ENCODE measurements at regions not wholly inside any gene's neighbourhood (a gene's known extent, or its start where the extent isn't known, plus 50 kb on each side); places are given as distances from the start of the nearest gene placed in this dataset.

DNA sequence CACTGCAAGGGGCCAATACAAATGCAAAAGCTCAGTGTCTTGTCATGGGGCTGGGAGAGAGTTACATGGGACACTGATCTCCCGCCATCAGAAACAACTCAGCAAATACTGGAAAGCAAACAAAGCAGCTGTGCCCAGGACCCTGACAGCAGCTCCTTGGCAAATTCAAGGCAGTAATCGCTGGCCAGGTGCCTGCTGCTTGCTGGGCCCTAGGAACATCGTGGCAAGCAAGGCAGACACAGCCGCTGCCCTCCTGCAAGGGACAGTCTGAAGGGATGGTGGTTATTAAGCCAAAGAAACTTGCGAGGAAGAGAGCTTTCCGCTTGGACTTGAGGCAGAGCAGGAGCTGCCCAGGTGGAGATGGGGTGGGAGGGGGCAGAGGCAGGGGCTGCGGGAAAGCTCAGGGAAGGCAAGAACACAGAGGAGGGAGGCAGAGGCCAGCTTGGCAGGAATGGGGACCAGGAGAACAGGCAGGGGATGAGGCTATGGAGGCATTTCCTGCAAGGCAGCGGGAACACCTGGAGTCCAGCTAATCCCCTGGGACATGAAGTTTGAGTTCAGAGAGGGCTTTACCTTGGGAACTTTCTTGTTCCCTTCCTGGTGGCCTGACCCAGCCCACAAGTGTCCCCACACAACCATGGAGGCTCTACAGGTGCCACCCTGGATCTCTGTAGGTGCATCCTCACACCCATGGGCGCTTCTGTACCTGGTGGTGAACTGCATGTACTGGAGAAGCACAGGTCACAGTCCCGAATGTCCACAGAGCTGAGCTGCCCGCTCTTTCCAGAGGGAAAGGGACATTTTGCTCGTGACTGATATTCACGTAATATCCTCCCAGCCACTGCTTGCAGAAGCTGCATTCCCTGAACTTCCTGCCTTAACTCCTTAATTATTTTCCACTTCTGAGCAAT is 78.7 kb upstream of the ATP2B2 start:
- DNase-seq (ENCODE audit: low spot score) = no peak

DNA sequence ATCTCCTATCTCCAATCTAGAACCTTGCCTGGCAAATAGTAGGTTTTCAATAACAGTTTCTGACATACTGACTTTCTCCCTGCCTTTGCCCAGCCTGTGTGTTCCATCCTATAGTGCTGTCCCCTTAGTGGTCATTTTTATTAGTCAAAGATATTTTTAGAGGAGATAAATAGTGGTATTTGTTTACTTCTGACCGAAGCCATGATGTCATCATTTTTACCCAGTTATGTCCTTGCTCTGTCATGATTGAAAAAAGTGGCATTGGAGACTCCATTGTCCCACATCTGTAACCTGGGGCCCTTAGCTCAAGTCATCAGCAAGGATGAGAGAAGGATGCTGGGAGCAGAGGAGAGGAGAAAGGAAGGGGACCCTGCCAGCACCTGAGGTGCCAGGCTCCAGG is 80.6 kb upstream of the ATP2B2 start:
- DNase-seq (ENCODE audit: low spot score) = no peak

DNA sequence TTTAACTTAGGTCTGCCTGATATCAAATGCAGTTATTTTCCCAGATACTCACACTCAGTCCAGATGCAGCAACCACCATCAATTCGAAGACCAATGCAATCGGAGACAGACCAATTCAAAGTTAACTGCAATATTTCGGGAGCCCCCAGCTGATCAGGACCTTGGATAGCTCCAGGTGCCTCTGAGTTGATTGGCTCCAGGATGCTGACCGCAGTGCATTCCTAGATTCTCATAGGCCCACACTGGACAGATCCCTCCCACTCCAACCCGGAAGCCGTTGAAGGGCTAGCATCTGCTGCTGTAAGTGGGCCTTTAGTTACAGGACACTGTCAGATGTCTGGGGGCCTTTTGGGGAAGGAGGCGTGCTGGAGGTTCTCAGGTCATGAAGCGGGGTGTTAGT is 89.5 kb upstream of the ATP2B2 start:
- DNase-seq (ENCODE audit: low spot score) = peak; percentile 99

DNA sequence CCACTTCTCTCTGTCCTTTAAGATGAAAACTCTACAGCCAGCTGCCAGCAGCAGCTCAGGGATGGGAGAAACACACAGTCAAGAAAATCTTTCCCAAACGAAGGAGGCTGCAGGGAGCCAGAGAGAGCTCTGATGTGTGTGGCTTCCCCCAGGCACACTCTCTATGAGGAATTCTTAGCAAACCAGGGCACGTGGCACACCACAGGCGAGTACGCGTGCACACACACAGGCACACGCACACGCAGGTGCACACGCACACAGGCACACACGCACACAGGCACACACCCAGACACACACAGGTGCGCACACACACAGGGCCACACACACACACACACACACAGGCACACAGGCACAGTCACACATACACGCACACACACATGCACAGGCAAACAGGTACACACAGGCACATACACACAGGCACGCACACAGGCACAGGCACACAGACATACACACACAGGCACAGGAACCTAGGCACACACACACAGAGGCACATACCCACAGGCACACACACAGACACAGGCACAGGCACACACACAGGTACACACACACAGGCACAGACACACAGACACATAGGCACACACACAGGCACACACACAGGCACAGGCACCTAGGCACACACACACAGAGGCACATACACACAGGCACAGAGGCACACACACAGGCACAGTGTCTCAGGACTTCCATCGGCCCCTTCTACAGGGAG is 91.5 kb upstream of the ATP2B2 start:
- DNase-seq (ENCODE audit: low spot score) = no peak

DNA sequence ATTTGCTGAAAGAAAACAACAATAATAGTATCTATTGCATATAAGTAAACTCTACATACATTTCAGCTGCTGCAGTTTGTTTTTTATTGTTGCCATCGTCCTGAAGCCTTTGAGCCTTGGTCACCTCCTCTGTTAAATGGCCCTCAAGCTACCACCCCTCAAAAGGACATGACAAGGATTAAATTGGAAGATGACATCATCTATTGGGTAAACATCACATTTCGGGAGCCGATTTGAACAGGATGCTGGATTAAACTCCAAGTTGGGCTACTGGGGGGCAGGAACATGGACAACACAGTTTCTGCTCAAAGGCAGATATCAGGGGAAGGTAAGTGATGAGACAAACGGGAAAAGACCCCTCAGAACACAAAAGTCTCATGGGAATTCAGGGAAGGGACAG is 92.3 kb upstream of the ATP2B2 start:
- no peak for DNase-seq (ENCODE audit: low spot score)

GRCh38 chr3:10599017-10599416 is 93.6 kb upstream of the ATP2B2 start:
- DNase-seq (ENCODE audit: low spot score) = no peak

DNA sequence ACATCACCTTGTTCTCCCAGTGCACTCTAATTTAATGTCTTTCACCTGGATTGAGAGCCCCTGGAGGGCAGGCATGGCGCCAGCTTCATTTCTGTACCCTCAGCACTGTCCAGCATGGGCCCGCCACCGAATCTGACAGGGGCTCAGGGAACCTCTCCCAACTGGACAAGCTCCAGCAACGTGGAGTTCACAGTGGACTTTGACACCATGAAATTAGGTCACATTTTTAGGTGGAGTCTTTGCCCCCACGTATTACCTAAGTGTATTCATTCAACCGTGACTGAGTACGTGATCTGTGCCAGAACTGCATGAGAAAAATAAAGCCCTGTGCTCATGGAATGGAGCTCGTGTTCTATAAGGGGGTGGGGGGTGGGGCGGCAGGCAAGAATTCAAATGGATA is 94.1 kb upstream of the ATP2B2 start:
- DNase-seq (ENCODE audit: low spot score) = no peak

- no peak for DNase-seq (ENCODE audit: low spot score)
Observed at GRCh38 chr3:10600296-10600714, 94.9 kb upstream of the ATP2B2 start.

- no peak for DNase-seq (ENCODE audit: low spot score)
Observed at GRCh38 chr3:10600726-10601125, 95.3 kb upstream of the ATP2B2 start.

DNA sequence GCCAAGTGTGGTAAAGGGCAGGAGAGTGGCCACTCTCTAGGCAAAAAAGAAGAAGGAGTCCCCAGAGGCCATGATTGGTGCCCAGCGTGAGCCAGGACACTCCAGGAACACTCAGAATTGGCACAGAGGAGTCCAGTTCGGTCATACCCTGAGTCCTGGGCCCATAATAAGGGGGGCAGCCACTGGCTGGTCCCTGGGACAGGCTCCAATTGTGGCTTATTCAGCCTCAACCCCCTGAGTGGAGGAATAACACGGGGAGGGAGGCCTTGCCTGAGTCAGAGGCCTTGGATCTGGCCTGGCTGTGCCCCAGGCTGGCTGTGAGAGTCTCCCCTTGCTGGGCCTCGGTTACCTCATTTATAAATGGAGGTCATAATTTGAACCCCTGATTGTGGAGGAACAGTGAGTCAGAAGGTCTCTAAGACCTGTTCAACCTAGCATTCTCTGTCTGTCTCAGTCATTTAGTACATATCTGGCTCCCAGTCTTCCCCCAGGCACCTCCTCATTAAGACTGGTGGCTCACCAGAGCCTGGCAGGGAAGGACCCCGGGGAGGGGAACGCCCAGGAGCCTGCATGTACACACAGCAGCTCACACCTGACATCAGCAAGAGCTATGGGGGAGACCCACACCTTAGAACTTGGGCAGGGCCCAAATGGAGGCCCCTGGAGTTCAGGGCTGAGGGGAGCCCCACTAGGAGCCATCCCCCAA is 95.9 kb upstream of the ATP2B2 start:
- DNase-seq (ENCODE audit: low spot score) = no peak

- DNase-seq (ENCODE audit: low spot score) = no peak
Observed at GRCh38 chr3:10601857-10602230, 96.5 kb upstream of the ATP2B2 start.

DNA sequence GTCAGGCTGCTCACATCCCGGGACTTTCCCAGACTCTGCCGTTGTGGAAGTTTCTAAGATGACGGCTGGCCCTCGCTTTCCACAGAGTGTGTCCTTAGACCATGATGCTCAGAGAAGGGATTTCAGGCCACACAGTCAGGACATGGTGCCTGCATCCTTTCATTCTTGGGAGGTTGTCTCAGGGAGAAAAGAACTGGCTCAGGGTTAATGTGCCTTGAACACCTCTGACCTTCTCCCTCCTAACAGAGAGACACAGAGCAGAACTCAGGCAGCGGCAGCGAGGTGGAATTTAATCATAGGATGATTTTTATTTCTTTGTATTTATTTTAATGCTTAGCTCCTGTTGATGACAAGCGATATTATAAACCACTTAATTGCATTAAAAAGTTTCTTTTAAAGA is 96.9 kb upstream of the ATP2B2 start:
- no peak for DNase-seq (ENCODE audit: low spot score)

DNA sequence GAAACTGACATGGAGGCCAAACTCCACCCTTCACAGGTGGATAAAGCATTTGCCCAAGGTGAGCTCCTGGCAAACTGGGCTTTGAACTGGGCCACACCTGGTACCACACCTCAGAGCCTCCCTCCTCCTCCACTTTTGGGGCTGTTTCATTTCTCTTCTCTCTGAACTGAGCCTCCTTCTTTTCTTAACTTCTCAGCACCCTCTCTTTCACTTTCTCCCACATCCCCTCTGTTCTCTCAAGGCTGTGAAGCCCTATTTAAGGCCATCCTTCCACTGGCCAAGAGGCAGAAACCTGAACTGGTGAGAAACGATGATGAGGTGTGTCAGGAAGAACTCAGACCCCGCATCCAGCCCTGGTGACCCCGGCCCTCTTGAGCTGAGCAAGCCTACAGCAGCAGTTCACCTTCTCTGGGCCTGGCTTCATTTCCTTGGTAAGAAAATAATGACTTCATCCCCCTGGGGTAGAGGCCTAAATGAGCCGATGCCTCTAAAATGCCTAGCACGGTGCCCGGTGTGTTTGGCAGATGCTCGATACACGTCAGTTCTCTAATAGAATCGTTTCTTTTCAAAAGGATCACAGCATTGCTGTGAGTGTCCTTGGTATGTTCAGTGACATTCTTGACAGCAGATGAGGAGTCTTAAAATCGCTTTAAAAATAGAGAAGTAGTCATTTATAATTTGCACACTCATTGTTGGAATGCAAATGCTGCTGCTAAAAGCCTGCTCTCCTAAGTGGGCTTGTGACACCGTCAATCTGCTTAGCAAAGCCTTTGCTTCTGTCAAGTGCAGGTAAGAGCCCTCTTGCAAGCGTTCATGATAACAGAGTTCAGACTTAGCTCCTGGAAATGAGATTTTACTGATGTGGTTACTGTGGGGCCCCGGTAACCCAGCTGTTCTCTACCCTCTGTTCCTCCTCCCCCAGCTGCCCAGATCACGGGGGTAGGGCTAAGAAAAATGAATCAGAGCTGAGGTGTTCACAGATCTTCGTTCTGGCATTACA is 97.7 kb upstream of the ATP2B2 start:
- DNase-seq (ENCODE audit: low spot score) = no peak

- DNase-seq (ENCODE audit: low spot score) = no peak
Observed at GRCh38 chr3:10609134-10609533, 103.7 kb upstream of the ATP2B2 start.

GRCh38 chr3:10614168-10614567 is 108.8 kb upstream of the ATP2B2 start:
- DNase-seq (ENCODE audit: low spot score) = no peak

- no peak for DNase-seq (ENCODE audit: low spot score)
Observed at GRCh38 chr3:10615715-10616114, 110.3 kb upstream of the ATP2B2 start.

DNA sequence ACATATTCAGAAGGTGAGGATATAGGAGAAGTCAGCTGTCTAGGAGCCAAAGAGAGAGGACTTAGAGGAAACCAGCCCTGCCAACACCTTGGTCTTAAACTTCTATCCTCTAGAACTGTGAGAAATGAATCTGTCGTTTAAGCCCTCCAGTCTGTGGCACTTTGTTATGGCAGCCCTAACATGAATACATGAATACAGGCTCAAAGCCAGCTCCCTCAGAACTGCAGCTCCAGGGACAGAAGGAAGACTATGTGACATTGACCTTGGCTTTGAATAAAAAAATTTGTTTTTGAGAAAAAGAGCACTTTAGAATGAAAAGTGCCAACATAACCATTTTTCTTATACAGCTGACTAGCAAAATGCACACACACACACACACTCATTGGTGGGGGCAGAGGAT is 110.9 kb upstream of the ATP2B2 start:
- DNase-seq (ENCODE audit: low spot score) = no peak

GRCh38 chr3:10619989-10620832 is 114.8 kb upstream of the ATP2B2 start:
- DNase-seq (ENCODE audit: low spot score) = no peak

DNA sequence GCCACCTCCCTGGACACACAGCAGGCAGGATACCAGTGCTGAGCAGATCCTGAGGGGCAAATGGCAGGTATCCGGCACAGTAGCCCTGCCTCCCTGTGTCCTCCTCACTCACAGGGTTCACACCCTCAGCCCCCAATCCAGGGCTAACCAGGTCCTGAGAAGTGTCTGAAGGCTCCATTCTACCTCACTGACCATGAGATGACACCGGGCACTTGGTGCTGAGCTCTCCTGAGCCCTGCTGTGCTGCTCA is 115.4 kb upstream of the ATP2B2 start:
- DNase-seq (ENCODE audit: low spot score) = no peak

DNA sequence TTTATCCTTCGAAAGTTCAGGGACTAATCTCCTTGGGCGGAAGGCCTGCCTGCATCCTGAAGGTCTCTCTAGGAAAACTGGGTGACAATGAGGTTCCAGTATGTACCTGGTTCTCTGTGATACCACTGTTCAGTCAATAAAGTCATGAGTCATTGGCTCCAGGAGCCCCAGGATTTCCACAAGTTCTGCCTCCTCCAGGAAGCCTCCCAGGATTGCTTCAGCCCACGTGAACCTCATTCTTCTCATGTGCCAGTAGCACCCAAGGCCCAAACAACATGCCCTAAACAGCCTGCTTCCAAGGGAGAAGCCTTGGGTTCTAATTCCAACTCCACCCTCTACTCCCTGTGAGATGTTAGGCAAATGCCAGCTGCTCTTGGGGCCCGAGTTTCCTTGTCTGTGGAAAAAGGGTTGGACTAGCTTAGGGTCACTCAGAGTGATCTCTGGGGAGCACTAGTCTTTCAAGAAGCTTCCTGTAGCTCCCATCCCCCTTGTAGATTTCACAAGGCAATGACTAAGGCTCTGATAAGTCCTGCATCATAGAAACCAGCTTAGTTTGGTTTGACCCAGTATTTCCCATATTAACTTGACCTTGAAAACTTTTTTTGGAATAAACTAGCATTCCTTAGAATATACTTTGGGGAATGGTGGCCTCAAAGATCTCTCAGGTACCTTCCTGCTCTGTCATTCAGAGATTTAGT is 118.3 kb upstream of the ATP2B2 start:
- no peak for DNase-seq (ENCODE audit: low spot score)
